H9 (cell line): ENCODE measurements at regions not wholly inside any gene's neighbourhood (a gene's known extent, or its start where the extent isn't known, plus 50 kb on each side); places are given as distances from the start of the nearest gene placed in this dataset.

ENCODE experiments used
- DNase-seq: peaks from one replicate; pipeline ENCODE4 v3.0.0-alpha.2; 2017
- H2AFZ ChIP-seq: one replicate; pipeline ENCODE4 v1.6.1; 2013; ENCODE audit warnings: mild to moderate bottlenecking, low read length, control low read depth, moderate library complexity
- H2AK5ac ChIP-seq: 2 replicates; pipeline ENCODE4 v1.6.1; 2013; ENCODE audit warnings: low read length, control low read depth, mixed read lengths; ENCODE audit not compliant: insufficient read length
- H2BK120ac ChIP-seq: one replicate; pipeline ENCODE4 v1.6.1; 2013; ENCODE audit warnings: low read depth, mild to moderate bottlenecking, low read length, control low read depth, inconsistent platforms; ENCODE audit not compliant: poor library complexity, severe bottlenecking
- H2BK12ac ChIP-seq: 2 replicates; pipeline ENCODE4 v1.6.1; 2013; ENCODE audit warnings: low read length, control low read depth, mixed read lengths, low read depth; ENCODE audit not compliant: insufficient read length
- H2BK15ac ChIP-seq: 2 replicates; pipeline ENCODE4 v1.6.1; 2013; ENCODE audit warnings: low read depth, low read length, control low read depth
- H2BK20ac ChIP-seq: one replicate; pipeline ENCODE4 v1.6.1; 2013; ENCODE audit warnings: low read depth, mild to moderate bottlenecking, low read length, control low read depth, inconsistent platforms; ENCODE audit not compliant: poor library complexity, severe bottlenecking
- H2BK5ac ChIP-seq: 2 replicates; pipeline ENCODE4 v1.6.1; 2013; ENCODE audit warnings: low read length, control low read depth, mixed read lengths; ENCODE audit not compliant: insufficient read length
- H3K14ac ChIP-seq: 2 replicates; pipeline ENCODE4 v1.6.1; 2013; ENCODE audit warnings: low read length, control low read depth; ENCODE audit not compliant: insufficient read depth
- H3K18ac ChIP-seq: 2 replicates; pipeline ENCODE4 v1.6.1; 2013; ENCODE audit warnings: low read depth, mild to moderate bottlenecking, mixed read lengths, low read length, control low read depth; ENCODE audit not compliant: insufficient read length
- H3K23ac ChIP-seq: 2 replicates; pipeline ENCODE4 v1.6.1; 2013; ENCODE audit warnings: low read length, control low read depth, mixed read lengths, low read depth; ENCODE audit not compliant: insufficient read length
- H3K23me2 ChIP-seq: 2 replicates; pipeline ENCODE4 v1.6.1; 2013; ENCODE audit warnings: low read depth, mild to moderate bottlenecking, mixed read lengths, low read length, control low read depth; ENCODE audit not compliant: insufficient read length, poor library complexity, severe bottlenecking
- H3K27ac ChIP-seq: 2 replicates; pipeline ENCODE4 v1.5.1; 2013; ENCODE audit warnings: low read length, control low read depth, mixed read lengths, low read depth; ENCODE audit not compliant: insufficient read length
- H3K27me3 ChIP-seq: 2 replicates; pipeline ENCODE4 v1.6.1; 2013; ENCODE audit warnings: low read length, control low read depth, inconsistent platforms; ENCODE audit not compliant: insufficient read depth
- H3K4ac ChIP-seq: 2 replicates; pipeline ENCODE4 v1.6.1; 2013; ENCODE audit warnings: low read depth, mild to moderate bottlenecking, control low read depth, inconsistent platforms, low read length, moderate library complexity
- H3K4me1 ChIP-seq: 2 replicates; pipeline ENCODE4 v1.6.1; 2013; ENCODE audit warnings: low read length, control low read depth, inconsistent platforms; ENCODE audit not compliant: insufficient read depth
- H3K4me2 ChIP-seq: 2 replicates; pipeline ENCODE4 v1.6.1; 2013; ENCODE audit warnings: low read length, control low read depth, mixed read lengths; ENCODE audit not compliant: insufficient read length, insufficient read depth
- H3K56ac ChIP-seq: 2 replicates; pipeline ENCODE4 v1.6.1; 2013; ENCODE audit warnings: low read depth, mild to moderate bottlenecking, mixed read lengths, low read length, control low read depth; ENCODE audit not compliant: insufficient read length
- H3K79me1 ChIP-seq: 2 replicates; pipeline ENCODE4 v1.6.1; 2013; ENCODE audit warnings: low read depth, mild to moderate bottlenecking, moderate library complexity, low read length, control low read depth, inconsistent platforms; ENCODE audit not compliant: insufficient read depth, poor library complexity, severe bottlenecking
- H3K79me2 ChIP-seq: 2 replicates; pipeline ENCODE4 v1.6.1; 2013; ENCODE audit warnings: low read length, control low read depth, inconsistent platforms; ENCODE audit not compliant: insufficient read depth
- H3K9ac ChIP-seq: 2 replicates; pipeline ENCODE4 v1.6.1; 2013; ENCODE audit warnings: low read length, control low read depth, mixed read lengths; ENCODE audit not compliant: insufficient read length; ENCODE audit errors: extremely low read depth
- H3K9me3 ChIP-seq: one replicate; pipeline ENCODE4 v1.6.1; 2013; ENCODE audit warnings: low read depth, low read length, inconsistent platforms; ENCODE audit not compliant: control insufficient read depth
- H3T11ph ChIP-seq: one replicate; pipeline ENCODE4 v1.6.1; 2013; ENCODE audit warnings: mild to moderate bottlenecking, low read length, control low read depth, inconsistent platforms
- H4K20me1 ChIP-seq: one replicate; pipeline ENCODE4 v1.6.1; 2013; ENCODE audit not compliant: control insufficient read depth, insufficient read length, insufficient read depth
- H4K5ac ChIP-seq: 2 replicates; pipeline ENCODE4 v1.6.1; 2013; ENCODE audit warnings: low read depth, mild to moderate bottlenecking, mixed read lengths, low read length, control low read depth; ENCODE audit not compliant: insufficient read length
- H4K8ac ChIP-seq: replicated peaks from 2 replicates; pipeline ENCODE4 v1.6.1; 2013; ENCODE audit warnings: low read length, control low read depth, mixed read lengths, low read depth; ENCODE audit not compliant: insufficient read length
- H4K91ac ChIP-seq: 2 replicates; pipeline ENCODE4 v1.6.1; 2013; ENCODE audit warnings: low read depth, mild to moderate bottlenecking, moderate library complexity, mixed read lengths, low read length, control low read depth; ENCODE audit not compliant: insufficient read length
- H3K27ac Mint-ChIP-seq, 3 experiments: 2 replicates in 2 of 3; 3 replicates in 1 of 3; pipeline ENCODE4 v1.8.0; 2020 to 2021; ENCODE audit warnings: mixed read lengths in 3 of 3, mild to moderate bottlenecking in 1 of 3, moderate library complexity in 1 of 3
- H3K27me3 Mint-ChIP-seq: 2 replicates; pipeline ENCODE4 v1.8.0; 2021; ENCODE audit warnings: low read depth, mild to moderate bottlenecking, moderate library complexity, mixed read lengths
- H3K36me3 Mint-ChIP-seq, 3 experiments: 2 replicates in 2 of 3; 3 replicates in 1 of 3; pipeline ENCODE4 v1.8.0; 2020 to 2021; ENCODE audit warnings: low read depth in 3 of 3, mixed read lengths in 3 of 3; ENCODE audit not compliant: insufficient read depth in 1 of 3
- H3K4me1 Mint-ChIP-seq, 2 experiments: 2 replicates each; pipeline ENCODE4 v1.8.0; 2020; ENCODE audit warnings: mixed read lengths in 2 of 2
- H3K4me3 Mint-ChIP-seq, 2 experiments: 2 replicates in 1 of 2; 3 replicates in 1 of 2; pipeline ENCODE4 v1.8.0; 2020 to 2021; ENCODE audit warnings: mild to moderate bottlenecking in 2 of 2, mixed read lengths in 2 of 2, moderate library complexity in 1 of 2
- H3K9me3 Mint-ChIP-seq, 2 experiments: 2 replicates in 1 of 2; 3 replicates in 1 of 2; pipeline ENCODE4 v1.8.0; 2020; ENCODE audit warnings: mild to moderate bottlenecking in 2 of 2, mixed read lengths in 2 of 2, moderate library complexity in 1 of 2
- WGBS: extraction: QIAGEN DNeasy Blood & Tissue Kit; methylation state at CpG from one replicate; pipeline ENCODE4 v1.1.7; 2013; ENCODE audit warnings: missing lambda C conversion rate, low lambda C conversion rate, mixed read lengths; ENCODE audit not compliant: insufficient read length; ENCODE audit errors: extremely low coverage; 5-methylcytosine and 5-hydroxymethylcytosine counted together
- TF ChIP-seq, protein P1 (sequence below): fragments of 200-600 bp; sonication (generic); conservative IDR thresholded peaks from 3 replicates; pipeline ENCODE4 v1.8.0; 2021; ENCODE audit warnings: antibody characterized with exemption, mild to moderate bottlenecking

DNA sequence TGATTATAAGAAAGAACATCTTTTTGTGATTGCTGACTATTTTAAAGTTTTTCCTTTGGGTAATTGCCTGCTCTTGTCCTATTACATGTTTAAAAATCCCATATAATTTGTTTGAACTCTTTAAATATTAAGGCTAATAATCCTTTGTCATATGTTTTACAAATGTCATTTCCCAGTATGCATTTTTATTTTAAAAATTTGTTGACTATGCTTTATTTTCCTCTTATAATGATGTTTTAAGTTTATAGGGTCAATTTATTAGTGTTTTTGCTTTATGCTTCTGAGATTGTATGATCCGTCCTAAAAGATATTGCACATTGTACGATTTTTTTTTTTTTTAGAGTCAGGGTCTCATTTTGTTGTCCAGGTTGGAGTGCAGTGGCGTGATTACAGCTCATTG, 297.2 kb downstream of the RNF144B start:
- Histone ChIP-seq H4K91ac (no peak overlapping the region), H3K79me1 (no peaks in the 10 kb centered on the region), H3K23ac (no peak overlapping the region), H3K14ac (no peak overlapping the region), H3K4ac (no peak overlapping the region), H2BK5ac (no peak overlapping the region), H2BK15ac (no peak overlapping the region), H3K27me3 (no peaks in the 10 kb centered on the region), H3K9me3 (no peaks in the 10 kb centered on the region), H4K8ac (no peak overlapping the region), H2AFZ (no peak overlapping the region), H3K56ac (no peak overlapping the region), H3K18ac (no peak overlapping the region), H3K4me2 (no peak overlapping the region), H2BK20ac (no peak overlapping the region), H3K4me1 (no peaks in the 10 kb centered on the region), H4K5ac (no peak overlapping the region), H3K79me2 (no peaks in the 10 kb centered on the region), H3K27ac (no peak overlapping the region), H2AK5ac (no peak overlapping the region), H2BK120ac (no peak overlapping the region), H3K23me2 (no peaks in the 10 kb centered on the region), H3T11ph (no peak overlapping the region), H4K20me1 (no peaks in the 10 kb centered on the region), H2BK12ac (no peak overlapping the region), H3K9ac (no peak overlapping the region)
- no peak overlapping the region for H3K27ac Mint-ChIP-seq
- no peaks in the 10 kb centered on the region for H3K4me1 Mint-ChIP-seq
- no peaks in the 10 kb centered on the region; the same call in 1 of the 2 replicates for H3K27me3 Mint-ChIP-seq
- TF ChIP-seq, protein P1, sequence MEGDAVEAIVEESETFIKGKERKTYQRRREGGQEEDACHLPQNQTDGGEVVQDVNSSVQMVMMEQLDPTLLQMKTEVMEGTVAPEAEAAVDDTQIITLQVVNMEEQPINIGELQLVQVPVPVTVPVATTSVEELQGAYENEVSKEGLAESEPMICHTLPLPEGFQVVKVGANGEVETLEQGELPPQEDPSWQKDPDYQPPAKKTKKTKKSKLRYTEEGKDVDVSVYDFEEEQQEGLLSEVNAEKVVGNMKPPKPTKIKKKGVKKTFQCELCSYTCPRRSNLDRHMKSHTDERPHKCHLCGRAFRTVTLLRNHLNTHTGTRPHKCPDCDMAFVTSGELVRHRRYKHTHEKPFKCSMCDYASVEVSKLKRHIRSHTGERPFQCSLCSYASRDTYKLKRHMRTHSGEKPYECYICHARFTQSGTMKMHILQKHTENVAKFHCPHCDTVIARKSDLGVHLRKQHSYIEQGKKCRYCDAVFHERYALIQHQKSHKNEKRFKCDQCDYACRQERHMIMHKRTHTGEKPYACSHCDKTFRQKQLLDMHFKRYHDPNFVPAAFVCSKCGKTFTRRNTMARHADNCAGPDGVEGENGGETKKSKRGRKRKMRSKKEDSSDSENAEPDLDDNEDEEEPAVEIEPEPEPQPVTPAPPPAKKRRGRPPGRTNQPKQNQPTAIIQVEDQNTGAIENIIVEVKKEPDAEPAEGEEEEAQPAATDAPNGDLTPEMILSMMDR: no peak
- no peak for DNase-seq
- no CpG with 5 or more reads among the region's 3 CpGs for WGBS
- H3K9me3 Mint-ChIP-seq: no peaks in the 10 kb centered on the region
- H3K36me3 Mint-ChIP-seq: no peaks in the 10 kb centered on the region
- H3K4me3 Mint-ChIP-seq: no peak overlapping the region
